GM12891 (cell line): ENCODE measurements at regions not wholly inside any gene's neighbourhood (a gene's known extent, or its start where the extent isn't known, plus 50 kb on each side); places are given as distances from the start of the nearest gene placed in this dataset.

Experiments
- PAX5 ChIP-seq: IDR thresholded peaks from 2 replicates; pipeline ENCODE4 v1.6.1; 2011; ENCODE audit warnings: low read length, moderate library complexity, mild to moderate bottlenecking; ENCODE audit not compliant: insufficient read depth, severe bottlenecking
- POLR2A ChIP-seq: IDR thresholded peaks from 2 replicates; pipeline ENCODE4 v1.6.1; 2011; ENCODE audit warnings: low read depth, low read length, control low read depth
- POLR2AphosphoS5 ChIP-seq: IDR thresholded peaks from 2 replicates; pipeline ENCODE4 v1.6.1; 2011; ENCODE audit warnings: low read depth, low read length, control low read depth
- POU2F2 ChIP-seq: IDR thresholded peaks from 2 replicates; pipeline ENCODE4 v1.6.1; 2011; ENCODE audit warnings: low read depth, mild to moderate bottlenecking, control low read depth, low read length, moderate library complexity
- SPI1 ChIP-seq: IDR thresholded peaks from 2 replicates; pipeline ENCODE4 v1.6.1; 2011; ENCODE audit warnings: low read depth, low read length, control low read depth
- TAF1 ChIP-seq: IDR thresholded peaks from 2 replicates; pipeline ENCODE4 v1.6.1; 2011; ENCODE audit warnings: low read depth, low read length, control low read depth

GRCh38 chr3:132822837-132823236, 100.6 kb upstream of the NPHP3 start:
- TF ChIP-seq POLR2A: no peak
- TF ChIP-seq POLR2AphosphoS5: no peak
- no peak for TF ChIP-seq TAF1
- no peak for TF ChIP-seq SPI1
- TF ChIP-seq PAX5: no peak
- no peak for TF ChIP-seq POU2F2
